ENCODE measurements at regions not wholly inside any gene's neighbourhood (a gene's known extent, or its start where the extent isn't known, plus 50 kb on each side); places are given as distances from the start of the nearest gene placed in this dataset.

DNA sequence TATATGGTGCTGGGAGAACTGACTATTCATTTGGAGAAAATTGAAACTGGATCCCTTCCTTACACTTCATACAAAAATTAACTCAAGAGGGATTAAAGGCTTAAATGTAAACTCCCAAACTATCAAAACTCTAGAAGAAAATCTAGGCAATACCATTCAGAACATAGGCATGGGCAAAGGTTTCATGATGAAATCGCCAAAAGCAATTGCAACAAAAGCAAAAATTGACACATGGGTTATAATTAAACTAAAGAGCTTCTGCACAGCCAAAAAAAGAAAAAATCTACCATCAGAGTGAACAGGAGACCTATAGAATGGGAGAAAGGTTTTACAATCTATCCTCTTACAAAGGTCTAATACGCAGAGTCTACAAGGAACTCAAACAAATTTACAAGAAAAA is 851.3 kb upstream of the MAN1A1 start:
- Histone ChIP-seq H3K27ac (ENCODE audit: insufficient read depth, low read length) (no peak overlapping the region), H3K4me2 (ENCODE audit: extremely low read depth, insufficient read depth, low read length) (no peak overlapping the region), H3K4me3 (replicated peaks in 1 of 4; ENCODE audit: control extremely low read depth in 1 of 4, insufficient read depth in 1 of 4, low read depth in 3 of 4, low read length in 4 of 4) (no peak overlapping the region), H3K36me3 (ENCODE audit: control insufficient read depth, insufficient read depth, low read length) (no peaks in the 10 kb centered on the region), H3K27me3 (ENCODE audit: control insufficient read depth, insufficient read depth, low read length) (no peaks in the 10 kb centered on the region), H4K20me1 (ENCODE audit: control insufficient read depth, extremely low read depth, insufficient read depth, low read length) (no peaks in the 10 kb centered on the region), H3K9ac (ENCODE audit: insufficient read depth, low read length) (no peak overlapping the region), H3K79me2 (ENCODE audit: control insufficient read depth, insufficient read depth, low read length) (no peaks in the 10 kb centered on the region), H3K4me1 (ENCODE audit: control insufficient read depth, extremely low read depth, insufficient read depth, low read length) (no peaks in the 10 kb centered on the region), H2AFZ (ENCODE audit: low read length) (no peak overlapping the region), H3K9me3 (ENCODE audit: control insufficient read depth, insufficient read depth, low read depth, low read length) (no peaks in the 10 kb centered on the region)
- DNase-seq (ENCODE audit: low read depth in 2 of 2) = no peak
- TF ChIP-seq EZH2 (IDR thresholded peaks at IDR 0.05; ENCODE audit: low read length, missing control alignments) = no peak
- TF ChIP-seq, protein P1, sequence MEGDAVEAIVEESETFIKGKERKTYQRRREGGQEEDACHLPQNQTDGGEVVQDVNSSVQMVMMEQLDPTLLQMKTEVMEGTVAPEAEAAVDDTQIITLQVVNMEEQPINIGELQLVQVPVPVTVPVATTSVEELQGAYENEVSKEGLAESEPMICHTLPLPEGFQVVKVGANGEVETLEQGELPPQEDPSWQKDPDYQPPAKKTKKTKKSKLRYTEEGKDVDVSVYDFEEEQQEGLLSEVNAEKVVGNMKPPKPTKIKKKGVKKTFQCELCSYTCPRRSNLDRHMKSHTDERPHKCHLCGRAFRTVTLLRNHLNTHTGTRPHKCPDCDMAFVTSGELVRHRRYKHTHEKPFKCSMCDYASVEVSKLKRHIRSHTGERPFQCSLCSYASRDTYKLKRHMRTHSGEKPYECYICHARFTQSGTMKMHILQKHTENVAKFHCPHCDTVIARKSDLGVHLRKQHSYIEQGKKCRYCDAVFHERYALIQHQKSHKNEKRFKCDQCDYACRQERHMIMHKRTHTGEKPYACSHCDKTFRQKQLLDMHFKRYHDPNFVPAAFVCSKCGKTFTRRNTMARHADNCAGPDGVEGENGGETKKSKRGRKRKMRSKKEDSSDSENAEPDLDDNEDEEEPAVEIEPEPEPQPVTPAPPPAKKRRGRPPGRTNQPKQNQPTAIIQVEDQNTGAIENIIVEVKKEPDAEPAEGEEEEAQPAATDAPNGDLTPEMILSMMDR (conservative IDR thresholded peaks at IDR 0.05 in 1 of 2, IDR thresholded peaks at IDR 0.05 in 1 of 2; ENCODE audit: low read depth in 1 of 2, low read length in 2 of 2) = no peak

DNA sequence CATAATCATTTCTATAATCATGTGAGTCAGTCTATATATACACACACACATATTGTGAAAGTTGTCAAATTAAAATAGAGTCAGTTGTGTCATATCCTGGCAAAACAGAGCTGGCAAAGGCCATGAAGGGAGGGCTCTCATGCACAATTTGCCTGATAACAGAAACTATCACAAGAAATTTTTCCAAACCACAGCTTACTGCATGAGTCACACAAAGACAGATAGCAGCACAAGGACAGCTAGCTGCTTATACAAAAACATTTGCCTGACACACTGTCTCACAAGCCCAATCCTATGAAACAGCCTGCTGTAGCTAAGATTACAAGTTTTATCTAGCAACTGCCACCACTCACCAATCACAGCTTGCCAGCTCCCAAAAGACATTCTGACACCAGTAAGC is 848.5 kb upstream of the MAN1A1 start:
- DNase-seq (ENCODE audit: low read depth in 2 of 2) = peak; percentile 82 to 92
- Histone ChIP-seq H3K9me3 (ENCODE audit: control insufficient read depth, insufficient read depth, low read depth, low read length) (no peaks in the 10 kb centered on the region), H3K27me3 (ENCODE audit: control insufficient read depth, insufficient read depth, low read length) (no peaks in the 10 kb centered on the region), H3K4me1 (ENCODE audit: control insufficient read depth, extremely low read depth, insufficient read depth, low read length) (no peaks in the 10 kb centered on the region), H2AFZ (ENCODE audit: low read length) (no peak overlapping the region), H3K27ac (ENCODE audit: insufficient read depth, low read length) (no peak overlapping the region), H3K9ac (ENCODE audit: insufficient read depth, low read length) (no peak overlapping the region), H4K20me1 (ENCODE audit: control insufficient read depth, extremely low read depth, insufficient read depth, low read length) (no peaks in the 10 kb centered on the region), H3K4me3 (replicated peaks in 1 of 4; ENCODE audit: control extremely low read depth in 1 of 4, insufficient read depth in 1 of 4, low read depth in 3 of 4, low read length in 4 of 4) (no peak overlapping the region), H3K36me3 (ENCODE audit: control insufficient read depth, insufficient read depth, low read length) (no peaks in the 10 kb centered on the region), H3K4me2 (ENCODE audit: extremely low read depth, insufficient read depth, low read length) (no peak overlapping the region), H3K79me2 (ENCODE audit: control insufficient read depth, insufficient read depth, low read length) (no peaks in the 10 kb centered on the region)
- TF ChIP-seq, protein P1 (conservative IDR thresholded peaks at IDR 0.05 in 1 of 2, IDR thresholded peaks at IDR 0.05 in 1 of 2; ENCODE audit: low read depth in 1 of 2, low read length in 2 of 2) = no peak
- no peak for TF ChIP-seq EZH2 (IDR thresholded peaks at IDR 0.05; ENCODE audit: low read length, missing control alignments)

DNA sequence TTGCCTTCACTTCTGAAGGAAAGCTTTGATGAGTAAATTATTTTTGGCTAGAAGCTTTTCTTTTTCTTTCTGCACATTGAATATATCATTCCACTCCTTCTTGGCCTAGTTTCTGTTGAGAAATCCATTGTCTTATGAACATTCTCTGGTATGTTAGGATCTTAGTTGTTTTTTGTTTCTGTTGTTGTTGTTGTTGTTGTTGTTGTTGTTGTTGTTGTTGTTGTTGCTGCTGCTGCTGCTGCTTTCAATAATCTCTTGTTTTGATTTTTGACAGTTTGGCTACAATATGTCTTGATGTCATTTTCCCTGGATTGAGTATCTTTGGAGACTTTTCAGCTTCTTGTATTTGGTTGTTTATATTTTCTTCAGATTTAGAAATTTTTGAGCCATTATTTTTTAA is 836.5 kb upstream of the MAN1A1 start:
- no peaks in the 10 kb centered on the region for H3K36me3 ChIP-seq (ENCODE audit: control insufficient read depth, insufficient read depth, low read length)
- H3K9ac ChIP-seq (ENCODE audit: insufficient read depth, low read length) = no peak overlapping the region
- no peak for DNase-seq (ENCODE audit: low read depth in 2 of 2)
- no peak overlapping the region for H3K27ac ChIP-seq (ENCODE audit: insufficient read depth, low read length)
- H3K4me3 ChIP-seq (replicated peaks in 1 of 4; ENCODE audit: control extremely low read depth in 1 of 4, insufficient read depth in 1 of 4, low read depth in 3 of 4, low read length in 4 of 4) = no peak overlapping the region
- H3K79me2 ChIP-seq (ENCODE audit: control insufficient read depth, insufficient read depth, low read length) = no peaks in the 10 kb centered on the region
- TF ChIP-seq EZH2 (IDR thresholded peaks at IDR 0.05; ENCODE audit: low read length, missing control alignments) = no peak
- TF ChIP-seq, protein P1 (conservative IDR thresholded peaks at IDR 0.05 in 1 of 2, IDR thresholded peaks at IDR 0.05 in 1 of 2; ENCODE audit: low read depth in 1 of 2, low read length in 2 of 2) = no peak
- H2AFZ ChIP-seq (ENCODE audit: low read length) = no peak overlapping the region
- no peaks in the 10 kb centered on the region for H3K4me1 ChIP-seq (ENCODE audit: control insufficient read depth, extremely low read depth, insufficient read depth, low read length)
- H3K27me3 ChIP-seq (ENCODE audit: control insufficient read depth, insufficient read depth, low read length) = no peaks in the 10 kb centered on the region
- no peak overlapping the region for H3K4me2 ChIP-seq (ENCODE audit: extremely low read depth, insufficient read depth, low read length)
- H4K20me1 ChIP-seq (ENCODE audit: control insufficient read depth, extremely low read depth, insufficient read depth, low read length) = no peaks in the 10 kb centered on the region
- no peaks in the 10 kb centered on the region for H3K9me3 ChIP-seq (ENCODE audit: control insufficient read depth, insufficient read depth, low read depth, low read length)
